ENCODE measurements at regions not wholly inside any gene's neighbourhood (a gene's known extent, or its start where the extent isn't known, plus 50 kb on each side); places are given as distances from the start of the nearest gene placed in this dataset.

GRCh38 chr2:88818381-88818780 is 126.9 kb downstream of the RPIA start:
- H3K4me3 ChIP-seq (ENCODE audit: low read length) = no peak overlapping the region
- H3K4me2 ChIP-seq (ENCODE audit: low read length) = no peak overlapping the region
- no peak overlapping the region for H2AK5ac ChIP-seq (ENCODE audit: low read length)
- H3K36me3 ChIP-seq (ENCODE audit: control insufficient read depth, insufficient read depth, low read length) = no peaks in the 10 kb centered on the region
- H3K18ac ChIP-seq (ENCODE audit: low read length) = no peak overlapping the region
- no CpG with 5 or more reads among the region's 1 CpG for WGBS (ENCODE audit: extremely low coverage, insufficient coverage, low lambda C conversion rate)
- no peak overlapping the region for H3K4ac ChIP-seq (ENCODE audit: low read depth, low read length)
- H2BK120ac ChIP-seq (ENCODE audit: low read depth, low read length) = no peak overlapping the region
- H4K5ac ChIP-seq (ENCODE audit: low read length) = no peak overlapping the region
- DNase-seq = no peak
- no peak overlapping the region for H2BK5ac ChIP-seq (ENCODE audit: low read length)
- no peak overlapping the region for H3K23ac ChIP-seq (ENCODE audit: low read length)
- H3K27ac ChIP-seq (ENCODE audit: low read depth, low read length) = no peak overlapping the region
- no peaks in the 10 kb centered on the region for H3K4me1 ChIP-seq (ENCODE audit: control insufficient read depth, low read depth, low read length)
- H3K79me1 ChIP-seq (ENCODE audit: low read length) = no peaks in the 10 kb centered on the region
- no peaks in the 10 kb centered on the region for H3K79me2 ChIP-seq (ENCODE audit: control insufficient read depth, insufficient read depth, low read length)
- no peak overlapping the region for H4K8ac ChIP-seq (ENCODE audit: low read depth, low read length)
- H2BK15ac ChIP-seq (replicated peaks; ENCODE audit: low read depth) = no peak overlapping the region
- H3K56ac ChIP-seq (ENCODE audit: low read length) = no peak overlapping the region
- H3K9ac ChIP-seq (ENCODE audit: low read length) = no peak overlapping the region
- H3K27me3 ChIP-seq (ENCODE audit: insufficient read depth, low read length, poor library complexity) = no peaks in the 10 kb centered on the region

GRCh38 chr2:88824951-88825350 is 133.5 kb downstream of the RPIA start:
- Histone ChIP-seq H2BK120ac (ENCODE audit: low read depth, low read length) (no peak overlapping the region), H4K5ac (ENCODE audit: low read length) (no peak overlapping the region), H3K4me2 (ENCODE audit: low read length) (no peak overlapping the region), H3K4me1 (ENCODE audit: control insufficient read depth, low read depth, low read length) (no peaks in the 10 kb centered on the region), H2BK5ac (ENCODE audit: low read length) (no peak overlapping the region), H3K27me3 (ENCODE audit: insufficient read depth, low read length, poor library complexity) (no peaks in the 10 kb centered on the region), H3K4me3 (ENCODE audit: low read length) (no peak overlapping the region), H3K9ac (ENCODE audit: low read length) (no peak overlapping the region), H4K8ac (ENCODE audit: low read depth, low read length) (no peak overlapping the region), H3K18ac (ENCODE audit: low read length) (no peak overlapping the region), H3K56ac (ENCODE audit: low read length) (no peak overlapping the region), H3K79me2 (ENCODE audit: control insufficient read depth, insufficient read depth, low read length) (no peaks in the 10 kb centered on the region), H3K23ac (ENCODE audit: low read length) (no peak overlapping the region), H3K27ac (ENCODE audit: low read depth, low read length) (no peak overlapping the region), H2BK15ac (replicated peaks; ENCODE audit: low read depth) (no peak overlapping the region), H3K4ac (ENCODE audit: low read depth, low read length) (no peak overlapping the region), H3K36me3 (ENCODE audit: control insufficient read depth, insufficient read depth, low read length) (no peaks in the 10 kb centered on the region), H2AK5ac (ENCODE audit: low read length) (no peak overlapping the region), H3K79me1 (ENCODE audit: low read length) (no peaks in the 10 kb centered on the region)
- no CpG with 5 or more reads among the region's 6 CpGs for WGBS (ENCODE audit: extremely low coverage, insufficient coverage, low lambda C conversion rate)
- DNase-seq = no peak

GRCh38 chr2:88826399-88826798 is 134.9 kb downstream of the RPIA start:
- no peak for DNase-seq
- H3K79me1 ChIP-seq (ENCODE audit: low read length) = no peaks in the 10 kb centered on the region
- no peak overlapping the region for H2AK5ac ChIP-seq (ENCODE audit: low read length)
- H4K5ac ChIP-seq (ENCODE audit: low read length) = no peak overlapping the region
- no peaks in the 10 kb centered on the region for H3K79me2 ChIP-seq (ENCODE audit: control insufficient read depth, insufficient read depth, low read length)
- no peak overlapping the region for H3K9ac ChIP-seq (ENCODE audit: low read length)
- H3K27ac ChIP-seq (ENCODE audit: low read depth, low read length) = no peak overlapping the region
- no peak overlapping the region for H2BK15ac ChIP-seq (replicated peaks; ENCODE audit: low read depth)
- WGBS (ENCODE audit: extremely low coverage, insufficient coverage, low lambda C conversion rate) = no CpG with 5 or more reads among the region's 4 CpGs
- no peak overlapping the region for H3K56ac ChIP-seq (ENCODE audit: low read length)
- no peak overlapping the region for H2BK120ac ChIP-seq (ENCODE audit: low read depth, low read length)
- H2BK5ac ChIP-seq (ENCODE audit: low read length) = no peak overlapping the region
- no peak overlapping the region for H4K8ac ChIP-seq (ENCODE audit: low read depth, low read length)
- H3K4ac ChIP-seq (ENCODE audit: low read depth, low read length) = no peak overlapping the region
- H3K27me3 ChIP-seq (ENCODE audit: insufficient read depth, low read length, poor library complexity) = no peaks in the 10 kb centered on the region
- no peak overlapping the region for H3K4me2 ChIP-seq (ENCODE audit: low read length)
- H3K23ac ChIP-seq (ENCODE audit: low read length) = no peak overlapping the region
- no peaks in the 10 kb centered on the region for H3K4me1 ChIP-seq (ENCODE audit: control insufficient read depth, low read depth, low read length)
- H3K4me3 ChIP-seq (ENCODE audit: low read length) = no peak overlapping the region
- no peak overlapping the region for H3K18ac ChIP-seq (ENCODE audit: low read length)
- no peaks in the 10 kb centered on the region for H3K36me3 ChIP-seq (ENCODE audit: control insufficient read depth, insufficient read depth, low read length)

GRCh38 chr2:88827821-88828220 is 136.3 kb downstream of the RPIA start:
- no peak for DNase-seq
- Histone ChIP-seq H2AK5ac (ENCODE audit: low read length) (no peak overlapping the region), H3K56ac (ENCODE audit: low read length) (no peak overlapping the region), H2BK5ac (ENCODE audit: low read length) (no peak overlapping the region), H4K5ac (ENCODE audit: low read length) (no peak overlapping the region), H3K79me2 (ENCODE audit: control insufficient read depth, insufficient read depth, low read length) (no peaks in the 10 kb centered on the region), H3K4me2 (ENCODE audit: low read length) (no peak overlapping the region), H3K9ac (ENCODE audit: low read length) (no peak overlapping the region), H3K18ac (ENCODE audit: low read length) (no peak overlapping the region), H3K23ac (ENCODE audit: low read length) (no peak overlapping the region), H3K27ac (ENCODE audit: low read depth, low read length) (no peak overlapping the region), H2BK15ac (replicated peaks; ENCODE audit: low read depth) (no peak overlapping the region), H3K79me1 (ENCODE audit: low read length) (no peaks in the 10 kb centered on the region), H3K36me3 (ENCODE audit: control insufficient read depth, insufficient read depth, low read length) (no peaks in the 10 kb centered on the region), H3K27me3 (ENCODE audit: insufficient read depth, low read length, poor library complexity) (no peaks in the 10 kb centered on the region), H3K4ac (ENCODE audit: low read depth, low read length) (no peak overlapping the region), H3K4me1 (ENCODE audit: control insufficient read depth, low read depth, low read length) (no peaks in the 10 kb centered on the region), H4K8ac (ENCODE audit: low read depth, low read length) (no peak overlapping the region), H2BK120ac (ENCODE audit: low read depth, low read length) (no peak overlapping the region), H3K4me3 (ENCODE audit: low read length) (no peak overlapping the region)
- WGBS (ENCODE audit: extremely low coverage, insufficient coverage, low lambda C conversion rate) = no CpG with 5 or more reads among the region's 6 CpGs

- no peak overlapping the region for H2AK5ac ChIP-seq (ENCODE audit: low read length)
- no peak overlapping the region for H4K8ac ChIP-seq (ENCODE audit: low read depth, low read length)
- no peak for DNase-seq
- no peak overlapping the region for H2BK5ac ChIP-seq (ENCODE audit: low read length)
- no peak overlapping the region for H3K23ac ChIP-seq (ENCODE audit: low read length)
- H4K5ac ChIP-seq (ENCODE audit: low read length) = no peak overlapping the region
- no peak overlapping the region for H3K18ac ChIP-seq (ENCODE audit: low read length)
- no peak overlapping the region for H3K4ac ChIP-seq (ENCODE audit: low read depth, low read length)
- no peaks in the 10 kb centered on the region for H3K79me2 ChIP-seq (ENCODE audit: control insufficient read depth, insufficient read depth, low read length)
- WGBS (ENCODE audit: extremely low coverage, insufficient coverage, low lambda C conversion rate) = no CpG with 5 or more reads among the region's 13 CpGs
- no peaks in the 10 kb centered on the region for H3K79me1 ChIP-seq (ENCODE audit: low read length)
- no peak overlapping the region for H2BK15ac ChIP-seq (replicated peaks; ENCODE audit: low read depth)
- no peak overlapping the region for H3K4me3 ChIP-seq (ENCODE audit: low read length)
- no peak overlapping the region for H3K56ac ChIP-seq (ENCODE audit: low read length)
- H3K4me2 ChIP-seq (ENCODE audit: low read length) = no peak overlapping the region
- no peak overlapping the region for H3K27ac ChIP-seq (ENCODE audit: low read depth, low read length)
- no peaks in the 10 kb centered on the region for H3K4me1 ChIP-seq (ENCODE audit: control insufficient read depth, low read depth, low read length)
- no peaks in the 10 kb centered on the region for H3K27me3 ChIP-seq (ENCODE audit: insufficient read depth, low read length, poor library complexity)
- H3K36me3 ChIP-seq (ENCODE audit: control insufficient read depth, insufficient read depth, low read length) = no peaks in the 10 kb centered on the region
- H3K9ac ChIP-seq (ENCODE audit: low read length) = no peak overlapping the region
- H2BK120ac ChIP-seq (ENCODE audit: low read depth, low read length) = no peak overlapping the region
Observed at GRCh38 chr2:88828397-88829137, 137.1 kb downstream of the RPIA start.

All from mesendoderm (in vitro differentiated cells).